ENCODE measurements at regions not wholly inside any gene's neighbourhood (a gene's known extent, or its start where the extent isn't known, plus 50 kb on each side); places are given as distances from the start of the nearest gene placed in this dataset.
A peak's percentile ranks its signal among the peaks of the same experiment; 100 is the strongest.

- no peak for DNase-seq
These were observed 653.4 kb downstream of the MMUT start for GRCh38 chr6:48809700-48810099.

DNA sequence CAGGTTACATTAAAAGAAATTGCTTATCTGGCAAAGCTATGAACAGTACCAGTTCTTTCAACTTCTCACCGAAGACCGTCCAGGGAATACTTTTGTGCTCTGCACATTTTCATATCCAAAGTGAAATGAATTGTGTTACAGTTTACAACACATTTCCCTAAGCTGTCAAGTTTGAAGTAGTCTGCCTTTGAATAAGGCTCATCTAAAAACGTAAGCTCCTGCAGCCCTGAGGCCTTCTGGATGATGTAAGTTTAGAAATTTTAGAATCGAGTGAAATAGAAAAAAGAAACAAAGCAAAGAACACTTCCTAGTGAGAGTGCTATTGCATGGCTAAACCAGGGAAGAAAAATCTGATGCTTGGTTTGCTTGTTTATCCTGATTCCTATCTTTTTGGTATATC, 653.8 kb downstream of the MMUT start:
- no peak for DNase-seq

DNA sequence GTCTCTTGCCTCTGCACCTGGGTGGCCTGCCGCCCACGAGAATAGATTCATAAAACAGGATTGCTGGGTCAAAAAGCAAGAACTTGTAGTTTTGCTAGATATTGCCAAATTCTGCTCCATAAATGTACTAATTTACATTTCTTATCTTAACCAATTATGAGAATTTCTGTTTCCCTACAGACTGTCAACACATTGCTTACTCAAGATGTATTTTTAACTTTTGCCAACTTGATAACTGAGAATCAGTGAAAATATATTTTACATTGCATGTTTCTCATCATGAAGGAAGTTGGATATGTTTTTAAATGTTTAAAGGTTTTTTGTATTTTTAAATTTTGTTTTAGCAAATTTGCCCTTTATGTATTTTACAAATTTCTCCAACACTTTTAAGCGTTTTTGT, 664.8 kb downstream of the MMUT start:
- no peak for DNase-seq

DNA sequence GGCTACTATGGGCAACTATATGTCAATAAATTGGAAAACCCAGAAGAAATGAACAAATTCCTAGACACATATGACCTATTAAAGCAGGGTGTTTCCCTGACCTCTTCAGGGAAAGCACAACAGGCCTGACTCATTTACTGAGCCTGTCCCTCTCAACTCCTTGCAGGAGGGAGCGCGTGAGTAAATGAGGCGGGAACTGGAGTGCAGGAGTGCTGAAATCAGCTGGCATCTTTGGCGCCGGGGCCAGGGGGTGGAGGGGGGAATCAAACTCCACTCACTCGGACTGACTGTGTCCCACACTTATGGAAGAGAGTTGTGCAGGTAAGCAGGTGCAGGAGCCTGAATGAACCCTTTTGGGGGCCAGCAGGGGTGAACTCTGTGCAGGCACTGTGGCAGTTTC, 671.2 kb upstream of the PTCHD4 start:
- DNase-seq = no peak

GRCh38 chr6:48777411-48777810, 666.4 kb upstream of the PTCHD4 start:
- no peak for DNase-seq

GRCh38 chr6:48775157-48775556, 664.2 kb upstream of the PTCHD4 start:
- no peak for DNase-seq

- no peak for DNase-seq
These were observed 663.3 kb upstream of the PTCHD4 start for GRCh38 chr6:48774276-48774675.

GRCh38 chr6:48766349-48766748, 655.4 kb upstream of the PTCHD4 start:
- no peak for DNase-seq

- peak; percentile 0 to 79 (median 29) for DNase-seq
These were observed 654.5 kb upstream of the PTCHD4 start for GRCh38 chr6:48765352-48765961.

- DNase-seq = no peak
These were observed 653.5 kb upstream of the PTCHD4 start for GRCh38 chr6:48764286-48765044.

DNA sequence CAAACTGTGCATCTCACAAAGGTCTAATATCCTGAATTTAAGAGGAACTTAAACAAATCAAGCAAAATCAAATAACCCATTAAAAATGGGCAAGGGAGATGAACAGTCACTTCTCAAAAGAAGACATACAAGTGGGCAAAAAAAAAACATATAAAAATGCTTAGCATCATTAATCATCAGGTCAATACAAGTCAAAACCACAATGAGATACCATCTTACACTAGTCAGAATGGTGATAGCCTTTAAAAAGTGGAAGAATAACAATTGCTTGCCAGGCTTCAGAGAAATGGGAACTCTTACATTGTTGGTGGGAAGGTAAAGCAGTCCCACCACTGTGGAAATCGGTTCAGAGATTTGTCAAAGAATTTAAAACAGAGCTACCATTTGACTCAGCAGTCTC, 646.7 kb upstream of the PTCHD4 start:
- DNase-seq = no peak

DNA sequence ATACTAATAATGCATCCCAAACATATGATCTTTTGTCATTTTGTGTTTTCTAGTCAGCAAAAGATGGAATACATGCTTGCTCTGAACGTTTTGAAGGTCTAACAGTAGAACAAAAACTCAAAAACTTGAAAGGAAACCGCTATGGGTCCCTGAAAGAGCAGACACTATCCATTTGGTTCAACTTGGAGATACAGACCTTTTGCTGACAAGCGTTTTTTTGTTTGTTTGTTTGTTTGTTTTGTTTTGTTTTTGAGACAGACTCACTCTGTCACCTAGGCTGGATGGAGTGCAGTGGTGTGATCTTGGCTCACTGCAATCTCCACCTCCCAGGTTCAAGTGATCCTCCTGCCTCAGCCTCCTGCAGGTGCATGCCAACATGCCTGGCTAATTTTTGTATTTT, 644.3 kb upstream of the PTCHD4 start:
- DNase-seq = no peak

DNA sequence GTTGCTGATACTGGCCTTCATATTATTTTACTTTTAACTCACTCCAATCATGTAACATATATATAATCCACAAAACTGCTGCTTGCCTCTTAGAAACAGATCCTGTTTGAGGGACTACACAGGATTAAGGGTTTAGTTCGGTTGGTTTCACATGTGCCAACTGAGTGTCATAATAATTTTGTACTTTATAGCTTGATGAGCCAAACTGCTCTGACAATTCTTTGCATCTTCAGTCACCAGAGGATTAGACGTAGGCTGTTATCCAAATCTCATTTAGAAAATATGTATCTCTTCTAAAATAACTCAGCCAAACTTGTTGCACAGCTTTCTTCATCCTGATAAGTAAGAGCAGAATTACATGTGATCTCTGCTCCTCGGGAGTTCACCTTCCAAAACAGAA, 643.6 kb upstream of the PTCHD4 start:
- no peak for DNase-seq

- no peak for DNase-seq
These were observed 639.9 kb upstream of the PTCHD4 start for GRCh38 chr6:48750861-48751260.

- no peak for DNase-seq
These were observed 636.5 kb upstream of the PTCHD4 start for GRCh38 chr6:48747471-48747870.

GRCh38 chr6:48747040-48747439, 636.0 kb upstream of the PTCHD4 start:
- DNase-seq = no peak

DNA sequence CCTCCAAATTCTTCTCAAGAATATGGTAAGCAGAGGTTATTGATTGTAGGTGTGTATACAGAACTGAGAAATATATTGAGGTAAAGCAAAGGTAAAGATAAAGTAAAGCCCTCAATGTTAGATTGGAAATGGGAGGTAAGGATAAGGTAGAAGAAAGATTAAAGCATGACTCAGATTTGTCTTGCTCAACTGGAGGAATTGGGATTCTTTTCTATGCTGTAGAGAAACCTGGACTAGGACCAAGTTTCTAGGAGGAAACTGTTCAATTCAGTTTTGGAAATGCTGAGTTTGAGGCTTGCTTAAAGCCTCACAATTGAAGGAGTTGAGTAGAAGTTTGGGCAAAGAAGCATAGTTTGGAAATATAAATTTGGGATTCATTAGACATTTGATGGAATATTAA, 634.0 kb upstream of the PTCHD4 start:
- no peak for DNase-seq

GRCh38 chr6:48743738-48744137, 632.7 kb upstream of the PTCHD4 start:
- no peak for DNase-seq

DNA sequence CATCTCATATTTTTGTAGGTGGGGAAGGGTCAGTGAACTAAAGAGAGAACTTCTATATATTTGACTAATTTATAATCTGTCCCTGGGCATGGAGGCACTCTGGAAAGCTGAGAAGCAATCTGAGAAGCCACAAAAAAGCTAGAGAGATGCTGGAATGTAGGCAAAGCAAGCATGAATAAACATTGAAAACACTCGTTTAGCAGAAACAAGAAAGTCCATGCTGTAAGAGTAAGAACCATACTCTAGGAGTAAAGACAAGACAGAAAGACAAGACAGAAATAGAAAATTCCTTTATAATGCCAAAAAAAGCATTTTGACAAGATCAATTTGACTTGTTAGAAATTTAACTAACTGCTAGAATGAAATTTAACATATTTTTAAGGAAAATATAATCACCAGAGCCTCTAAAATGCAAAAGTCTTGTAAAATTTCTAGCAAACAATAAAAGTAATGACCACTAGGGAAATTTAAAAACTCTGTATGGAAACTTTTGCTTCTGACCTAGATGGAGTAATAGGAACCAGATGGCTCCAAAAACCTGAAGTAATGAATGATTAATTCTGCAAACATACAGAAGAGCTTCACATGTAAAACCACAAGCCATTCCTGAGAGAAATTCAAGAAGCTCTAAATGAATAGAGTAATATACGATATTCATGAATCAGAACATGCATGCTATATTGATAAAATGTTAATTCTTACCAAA, 625.7 kb upstream of the PTCHD4 start:
- DNase-seq = no peak

GRCh38 chr6:48735846-48736245, 624.8 kb upstream of the PTCHD4 start:
- no peak for DNase-seq

DNA sequence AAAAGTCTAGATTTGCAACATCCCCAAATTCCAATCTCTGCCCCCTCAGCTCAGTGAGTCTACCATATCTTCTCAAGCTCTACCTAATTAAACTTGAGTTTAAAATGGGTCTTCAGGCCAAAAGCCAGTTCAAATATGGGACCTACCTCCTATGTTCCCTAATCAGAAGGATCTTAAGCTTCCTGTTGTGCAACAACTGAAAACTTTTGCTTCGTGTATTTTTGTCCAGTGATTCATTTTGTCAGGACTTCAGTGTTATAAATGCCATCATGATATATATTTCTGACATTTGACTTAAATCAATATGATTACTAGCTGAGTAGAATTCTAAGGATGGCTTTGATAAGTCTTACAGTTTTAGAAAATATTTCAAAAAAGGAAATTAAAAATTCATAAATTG, 622.6 kb upstream of the PTCHD4 start:
- no peak for DNase-seq

- peak in 2 of 3 experiments; percentile 33 to 80 for DNase-seq
These were observed 603.7 kb upstream of the PTCHD4 start for GRCh38 chr6:48714699-48715098.

GRCh38 chr6:48714250-48714649, 603.3 kb upstream of the PTCHD4 start:
- peak in 2 of 3 experiments; percentile 33 to 89 for DNase-seq

- peak in 1 of 3 experiments; percentile 67 for DNase-seq
These were observed 602.6 kb upstream of the PTCHD4 start for GRCh38 chr6:48713612-48714011.

All from NCI-H1417 (cell line).